Ishikawa (cell line): ENCODE measurements at regions not wholly inside any gene's neighbourhood (a gene's known extent, or its start where the extent isn't known, plus 50 kb on each side); places are given as distances from the start of the nearest gene placed in this dataset.

Experiments used
- EP300 ChIP-seq: IDR thresholded peaks from 2 replicates; pipeline ENCODE4 v1.6.1; 2012; ENCODE audit warnings: borderline replicate concordance
- NFIC ChIP-seq: IDR thresholded peaks from 2 replicates; pipeline ENCODE4 v1.6.1; 2012
- TEAD4 ChIP-seq: IDR thresholded peaks from 2 replicates; pipeline ENCODE4 v1.6.1; 2012
- ZBTB7A ChIP-seq: IDR thresholded peaks from 2 replicates; pipeline ENCODE4 v1.6.1; 2012; ENCODE audit warnings: low read depth

DNA sequence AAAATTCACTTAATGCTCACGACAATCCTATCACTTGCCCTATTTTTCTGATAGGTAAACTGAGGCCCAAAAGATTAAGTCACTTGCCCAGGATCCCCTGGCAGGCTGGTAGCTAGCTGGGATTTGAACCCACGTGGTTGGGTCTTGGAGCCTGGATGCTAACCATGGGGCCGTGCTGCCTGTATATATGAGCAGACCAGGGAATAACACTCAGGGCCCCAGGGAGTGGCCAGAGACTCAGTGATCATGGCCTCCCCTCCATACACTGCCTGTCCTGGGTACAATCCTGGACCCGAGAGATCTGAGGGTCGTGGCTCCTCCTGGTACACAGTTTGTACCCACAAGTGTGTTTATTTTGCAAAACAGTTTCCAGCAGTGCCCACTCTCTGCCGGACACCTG lies 116.9 kb upstream of the PTPN1 start:
- TF ChIP-seq EP300 (no peak), ZBTB7A (no peak), TEAD4 (no peak), NFIC (no peak)
